ENCODE measurements at regions not wholly inside any gene's neighbourhood (a gene's known extent, or its start where the extent isn't known, plus 50 kb on each side); places are given as distances from the start of the nearest gene placed in this dataset.
"Not testable (repeated sequence)": the region's sequence is repeated elsewhere in the genome, so short reads cannot be mapped to it uniquely, and the experiment has no call there.

- DNase-seq = no peak
Measured at GRCh38 chr6:137395316-137395715, 98.9 kb downstream of the OLIG3 start.

DNA sequence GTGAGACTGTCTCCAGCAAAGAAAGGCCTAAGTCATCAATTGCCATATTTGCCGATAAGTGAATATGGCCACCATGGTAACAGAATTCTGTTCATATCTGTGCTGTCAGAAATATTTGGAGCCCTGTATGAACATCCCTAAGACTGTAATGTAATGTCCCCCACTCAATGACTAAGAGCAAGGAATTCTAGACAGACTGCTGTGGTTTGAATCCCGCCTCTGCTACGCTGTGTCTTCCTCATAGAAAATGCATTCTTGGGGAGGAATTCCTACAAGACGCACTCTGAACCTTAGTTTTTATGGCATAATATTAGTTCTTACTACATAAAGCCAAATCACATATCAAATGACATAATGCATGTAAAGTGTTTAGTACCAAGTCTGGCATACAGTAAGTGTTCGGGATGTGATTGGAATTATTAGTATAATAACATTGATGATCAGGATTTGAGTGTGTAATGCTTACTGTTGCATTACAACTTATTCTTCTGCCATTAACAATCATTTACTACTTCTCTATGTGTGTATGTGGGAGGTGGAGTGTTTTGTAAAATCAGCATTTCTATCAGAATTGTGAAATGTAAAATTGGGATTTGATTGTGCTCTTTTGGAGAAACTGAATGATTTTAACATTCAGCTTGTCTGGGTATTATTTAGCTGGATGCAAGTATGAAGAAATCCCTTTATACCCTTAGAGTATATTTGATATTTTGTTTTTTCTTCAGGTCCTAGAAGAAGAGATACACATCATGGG, 103.0 kb downstream of the OLIG3 start:
- DNase-seq = no peak

DNA sequence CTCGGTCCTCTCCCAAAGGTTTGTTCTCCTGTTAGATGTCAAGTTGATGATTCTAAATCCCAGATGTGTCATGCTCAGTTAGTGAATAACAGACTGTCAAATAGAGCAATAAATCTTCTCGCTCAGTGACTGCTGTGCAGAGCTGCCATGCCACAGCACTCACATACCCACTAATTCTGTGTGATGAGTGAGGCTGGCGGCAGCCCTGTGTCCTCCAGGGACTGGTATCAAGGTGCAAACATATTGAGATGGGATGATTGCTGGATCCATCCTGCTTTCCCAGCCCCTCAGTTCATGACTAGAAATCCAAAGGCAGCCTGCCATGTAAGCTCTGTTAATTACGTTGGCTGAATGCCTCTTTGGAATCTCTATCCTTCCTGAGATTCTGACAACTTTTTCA, 103.9 kb downstream of the OLIG3 start:
- no peak for DNase-seq

GRCh38 chr6:137389150-137389704, 105.0 kb downstream of the OLIG3 start:
- DNase-seq = peak; percentile 57 to 60

GRCh38 chr6:137387096-137387764, 107.0 kb downstream of the OLIG3 start:
- no peak for DNase-seq

- not testable (repeated sequence) for DNase-seq
Measured at GRCh38 chr6:137383287-137383686, 110.9 kb downstream of the OLIG3 start.

DNA sequence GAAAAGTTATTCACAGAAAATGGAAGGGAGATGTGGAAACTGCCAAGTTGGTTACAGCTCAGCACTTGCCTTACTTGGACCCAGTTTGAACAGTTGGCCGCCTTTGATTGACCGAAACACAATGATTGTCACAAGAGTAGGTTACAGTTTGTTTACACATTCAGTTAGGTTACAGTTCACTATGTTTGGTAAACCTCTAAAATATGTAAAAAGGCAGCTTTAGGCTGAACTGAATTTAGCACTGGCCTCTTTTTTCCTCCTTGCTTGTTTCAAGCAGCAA, 116.2 kb downstream of the OLIG3 start:
- DNase-seq = no peak

- no peak for DNase-seq
Measured at GRCh38 chr6:137373296-137373695, 120.9 kb downstream of the OLIG3 start.

GRCh38 chr6:137372532-137372931, 121.7 kb downstream of the OLIG3 start:
- no peak for DNase-seq

GRCh38 chr6:137371634-137372016, 122.6 kb downstream of the OLIG3 start:
- no peak for DNase-seq

DNA sequence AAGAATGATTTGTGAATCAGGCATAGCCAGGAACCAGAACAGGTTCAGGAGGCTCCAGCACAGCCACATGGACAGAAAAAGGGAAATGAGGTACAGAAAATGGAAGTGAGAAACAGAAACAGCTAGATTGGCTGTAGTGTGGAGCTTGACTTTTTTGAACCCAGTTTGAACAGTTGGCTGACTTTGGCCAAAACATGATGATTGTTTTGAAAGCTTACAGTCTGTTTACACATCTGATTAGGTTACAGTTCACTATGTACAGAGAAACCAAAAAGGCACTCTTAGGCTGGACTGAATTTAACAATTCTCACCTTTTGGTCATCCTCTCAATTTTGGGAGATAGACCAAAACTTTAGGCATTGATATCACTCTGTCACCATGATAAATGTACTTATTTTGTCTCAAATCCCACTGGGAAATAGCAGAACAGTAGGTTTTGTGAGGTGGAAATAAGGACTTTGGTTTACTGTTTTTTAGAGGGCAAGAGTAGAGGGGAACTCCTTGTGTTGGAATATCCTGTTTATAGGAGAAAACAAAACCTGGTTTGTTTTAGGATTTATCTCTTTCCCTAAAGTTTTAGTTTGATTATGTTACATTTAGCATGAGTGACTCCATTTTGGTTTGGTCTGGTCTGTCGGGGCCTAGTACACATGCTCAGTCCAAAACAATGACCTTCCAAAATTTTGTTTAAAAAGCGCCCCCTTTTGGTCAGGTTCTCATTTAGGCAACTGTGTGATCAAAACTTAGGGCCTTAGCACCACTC, 123.1 kb downstream of the OLIG3 start:
- no peak for DNase-seq

- no peak for DNase-seq
Measured at GRCh38 chr6:137369136-137369535, 125.1 kb downstream of the OLIG3 start.

GRCh38 chr6:137365707-137366437, 128.3 kb downstream of the OLIG3 start:
- no peak for DNase-seq

DNA sequence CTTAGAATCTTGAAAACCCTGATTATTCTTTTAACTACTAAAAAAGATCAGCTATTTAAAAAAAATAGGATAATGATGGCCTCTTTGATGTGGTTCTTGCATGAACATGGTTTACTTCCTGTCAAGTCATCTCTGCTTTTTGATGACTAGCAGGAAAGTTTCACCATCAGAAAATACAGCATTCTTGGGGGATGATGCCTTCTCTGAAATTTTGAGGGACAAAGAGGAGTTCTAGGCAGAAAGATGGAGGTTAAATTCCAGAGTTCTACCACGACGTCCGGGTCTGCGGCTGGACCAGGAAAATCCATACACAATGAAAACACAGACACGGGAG, 130.4 kb downstream of the OLIG3 start:
- DNase-seq = no peak

GRCh38 chr6:137362878-137363804, 131.1 kb downstream of the OLIG3 start:
- no peak for DNase-seq

GRCh38 chr6:137361701-137362100, 132.5 kb downstream of the OLIG3 start:
- no peak for DNase-seq

DNA sequence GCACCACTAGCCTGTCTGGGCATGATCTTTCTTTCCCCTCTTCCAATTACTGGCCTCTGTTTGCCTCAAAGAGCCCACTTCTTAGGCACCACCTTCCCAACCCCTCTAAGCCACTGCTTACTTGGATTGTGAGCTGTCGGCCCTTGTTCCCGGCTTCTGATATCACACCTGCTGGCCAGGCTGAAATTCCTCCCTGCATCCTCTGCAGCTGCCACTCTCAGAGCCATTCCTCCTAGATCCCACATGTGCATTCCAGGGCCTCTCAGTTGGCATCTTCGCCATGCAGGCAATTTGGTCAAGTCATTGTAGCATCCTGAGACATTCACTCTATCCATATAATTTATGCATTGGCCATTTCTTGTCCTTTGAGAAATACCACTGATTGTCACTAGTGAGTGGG, 135.9 kb downstream of the OLIG3 start:
- DNase-seq = no peak

- no peak for DNase-seq
Measured at GRCh38 chr6:137357948-137358266, 136.3 kb downstream of the OLIG3 start.

GRCh38 chr6:137357263-137357947, 136.8 kb downstream of the OLIG3 start:
- no peak for DNase-seq

GRCh38 chr6:137353842-137354397, 134.7 kb upstream of the IFNGR1 start:
- no peak for DNase-seq

GRCh38 chr6:137353346-137353745, 134.2 kb upstream of the IFNGR1 start:
- DNase-seq = no peak
